ENCODE measurements at regions not wholly inside any gene's neighbourhood (a gene's known extent, or its start where the extent isn't known, plus 50 kb on each side); places are given as distances from the start of the nearest gene placed in this dataset.

DNA sequence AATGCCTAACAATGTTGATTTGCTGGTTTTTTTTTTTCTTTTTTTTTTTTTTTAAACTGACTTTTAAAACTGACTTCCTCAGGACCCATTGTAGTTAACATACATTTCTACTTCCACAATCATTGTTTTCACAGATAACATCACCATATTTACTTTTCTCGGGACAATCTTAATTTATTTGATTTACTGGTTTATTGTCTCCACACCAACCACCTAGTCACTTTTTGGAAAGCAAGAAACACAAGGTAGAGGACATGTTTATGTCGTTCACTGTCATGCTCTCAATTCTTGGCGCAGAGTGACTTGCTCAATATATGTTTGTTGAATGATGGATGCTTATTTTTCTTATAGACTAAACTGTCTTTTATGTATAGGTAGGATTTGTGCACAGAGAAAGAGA, 2280.7 kb downstream of the MAT2B start:
- DNase-seq = no peak

GRCh38 chr5:165795073-165795472, 2289.7 kb downstream of the MAT2B start:
- no peak for DNase-seq

- no peak for DNase-seq
Measured at GRCh38 chr5:165805756-165806155, 2300.3 kb downstream of the MAT2B start.

DNA sequence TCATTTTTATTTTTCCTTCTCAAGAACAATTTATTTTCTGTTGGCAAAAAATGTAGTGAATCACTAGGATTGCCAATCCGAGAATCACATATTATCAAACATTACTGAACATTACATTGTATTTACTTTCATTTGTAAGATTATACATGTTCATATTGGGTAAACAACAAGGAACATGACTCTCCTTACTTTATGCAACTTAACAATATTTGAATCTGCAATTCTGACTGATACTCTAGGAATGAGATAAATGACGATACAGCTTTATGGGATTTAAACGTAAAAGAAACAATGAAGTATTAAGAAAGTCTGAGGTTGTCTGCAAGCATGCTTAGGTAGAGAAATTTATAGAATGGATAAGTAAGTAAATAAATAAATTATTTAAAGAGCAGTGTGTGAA, 2302.9 kb downstream of the MAT2B start:
- DNase-seq = no peak

GRCh38 chr5:165809914-165810313, 2304.5 kb downstream of the MAT2B start:
- DNase-seq = no peak

DNA sequence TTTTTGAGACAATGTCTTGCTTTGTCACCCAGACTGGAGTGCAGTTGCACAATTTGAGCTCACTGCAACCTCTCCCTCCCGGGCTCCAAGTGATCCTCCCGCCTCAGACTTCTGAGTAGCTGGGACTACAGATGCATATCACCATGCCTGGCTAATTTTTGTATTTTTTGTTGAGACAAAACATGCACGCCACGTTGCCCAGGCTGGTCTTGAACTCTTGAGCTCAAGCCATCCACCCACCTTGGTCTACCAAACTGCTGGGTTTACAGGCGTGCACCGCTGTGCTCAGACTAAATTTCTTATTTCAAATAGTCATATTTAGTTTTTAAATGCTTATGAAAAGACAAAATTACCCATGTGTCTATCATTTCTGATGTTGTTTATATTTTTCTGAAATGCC, 2324.1 kb downstream of the MAT2B start:
- DNase-seq = no peak

DNA sequence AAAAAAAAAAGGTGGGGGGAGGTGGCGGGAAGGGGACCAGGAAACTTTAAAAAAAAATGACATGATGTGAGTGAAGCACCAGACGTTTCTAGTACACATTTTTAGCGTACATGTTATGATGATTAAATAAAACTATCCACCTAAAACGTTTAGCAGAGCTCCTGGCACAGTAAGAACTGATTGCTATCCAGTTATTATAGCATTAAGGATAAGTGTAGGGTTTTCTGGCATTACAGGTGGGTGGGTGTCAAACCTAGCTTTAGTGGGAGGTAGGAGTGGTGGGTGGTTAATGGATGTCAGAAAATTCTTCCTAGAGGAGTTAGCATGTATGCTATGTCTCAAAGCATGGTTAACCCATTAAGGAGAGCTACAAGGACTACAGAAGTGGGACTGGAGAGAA, 2329.5 kb downstream of the MAT2B start:
- no peak for DNase-seq

DNA sequence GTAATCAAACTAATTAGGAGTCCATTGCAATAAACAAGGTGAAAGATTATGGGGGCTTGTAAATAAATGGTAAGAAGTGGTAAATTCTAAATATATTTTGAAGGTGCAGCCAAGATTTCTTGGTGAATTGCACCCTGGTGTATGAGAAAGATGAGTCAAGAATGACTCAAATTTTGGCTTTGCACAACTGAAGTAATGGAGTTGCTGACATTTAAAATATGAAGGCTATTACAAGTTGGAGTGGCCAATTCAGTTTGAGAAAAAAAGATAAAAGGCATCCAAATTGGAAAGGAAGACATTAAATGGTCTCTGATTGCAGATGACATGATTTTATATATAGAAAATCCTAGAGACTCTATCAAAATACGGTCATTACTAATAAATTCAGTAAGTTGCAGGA, 2330.6 kb downstream of the MAT2B start:
- no peak for DNase-seq

- no peak for DNase-seq
Measured at GRCh38 chr5:165837286-165837685, 2331.9 kb downstream of the MAT2B start.

- DNase-seq = no peak
Measured at GRCh38 chr5:165844571-165844970, 2339.2 kb downstream of the MAT2B start.

DNA sequence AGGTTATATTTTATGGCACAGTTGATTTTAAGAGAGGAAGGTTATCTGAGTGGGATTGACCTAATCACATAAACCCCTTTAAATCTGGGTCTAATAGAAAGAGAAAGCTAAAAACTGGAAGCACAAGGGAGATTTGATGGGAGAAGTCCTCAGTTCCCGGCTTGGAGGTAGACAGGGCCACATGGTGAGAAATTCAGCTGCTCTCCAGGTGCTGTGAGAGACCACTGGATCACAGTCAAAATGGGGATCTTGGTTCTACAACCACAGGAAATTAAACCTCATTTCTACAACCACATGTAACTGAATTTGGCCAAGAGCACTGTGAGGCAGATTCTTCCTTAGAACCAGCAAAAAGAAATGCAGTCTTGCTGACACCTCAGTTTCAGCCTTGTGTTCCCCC, 2352.7 kb downstream of the MAT2B start:
- no peak for DNase-seq

GRCh38 chr5:165859251-165859650, 2353.8 kb downstream of the MAT2B start:
- no peak for DNase-seq

DNA sequence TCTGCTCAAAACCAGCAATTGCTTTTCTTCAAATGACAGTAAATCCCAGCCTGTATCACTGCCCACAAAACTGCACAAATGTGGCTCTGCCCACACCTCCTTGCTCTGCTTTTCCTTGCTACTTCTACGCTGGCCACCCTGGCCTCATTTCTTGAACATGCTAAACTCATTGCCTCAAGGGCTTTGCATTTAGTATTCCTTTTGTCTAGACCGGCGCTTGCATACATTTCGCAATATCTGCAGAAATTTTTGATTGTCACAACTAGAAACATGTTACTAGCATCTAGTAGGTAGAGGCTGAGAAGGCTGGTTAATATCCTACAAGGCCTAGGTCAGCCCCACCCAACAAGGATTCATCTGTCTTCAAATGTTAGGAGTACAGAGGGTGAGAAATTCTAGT, 2357.8 kb downstream of the MAT2B start:
- no peak for DNase-seq

DNA sequence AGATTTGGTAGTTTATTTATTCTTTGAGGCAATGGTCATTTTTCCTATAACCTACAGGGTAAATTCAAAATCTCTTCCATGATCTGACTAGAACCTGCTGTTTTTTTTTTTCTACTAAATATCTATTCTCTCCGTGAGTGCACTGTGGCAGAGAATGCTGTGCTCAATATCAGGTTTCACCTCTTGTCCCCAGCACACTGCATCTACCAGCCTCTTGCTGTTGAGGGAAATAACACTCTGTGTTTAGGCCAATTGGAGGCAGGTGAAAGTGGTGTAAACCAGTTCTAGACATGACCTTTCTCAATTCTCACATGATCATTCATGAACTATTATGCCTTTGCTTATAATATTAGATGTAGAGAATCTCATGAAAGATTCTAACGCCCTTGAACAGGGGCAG, 2365.9 kb downstream of the MAT2B start:
- no peak for DNase-seq

DNA sequence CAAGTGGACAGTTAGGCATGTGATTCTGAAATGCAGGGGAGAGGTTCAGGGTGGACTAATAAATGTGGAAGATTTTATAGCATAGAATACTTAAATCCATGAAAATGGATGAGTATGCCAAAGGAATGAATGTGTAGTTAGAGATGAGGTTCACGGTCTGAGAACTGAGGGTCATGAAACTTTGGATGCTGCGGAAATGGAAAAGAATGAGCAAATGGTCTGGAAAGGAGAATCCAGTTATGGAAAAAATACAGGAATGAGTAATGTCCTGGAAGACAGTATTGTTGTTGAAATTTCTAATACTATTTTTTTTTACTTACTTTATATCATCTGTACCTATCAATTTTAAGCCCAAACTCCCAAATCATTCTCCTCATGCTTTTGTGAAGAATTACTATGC, 2369.4 kb downstream of the MAT2B start:
- DNase-seq = no peak

DNA sequence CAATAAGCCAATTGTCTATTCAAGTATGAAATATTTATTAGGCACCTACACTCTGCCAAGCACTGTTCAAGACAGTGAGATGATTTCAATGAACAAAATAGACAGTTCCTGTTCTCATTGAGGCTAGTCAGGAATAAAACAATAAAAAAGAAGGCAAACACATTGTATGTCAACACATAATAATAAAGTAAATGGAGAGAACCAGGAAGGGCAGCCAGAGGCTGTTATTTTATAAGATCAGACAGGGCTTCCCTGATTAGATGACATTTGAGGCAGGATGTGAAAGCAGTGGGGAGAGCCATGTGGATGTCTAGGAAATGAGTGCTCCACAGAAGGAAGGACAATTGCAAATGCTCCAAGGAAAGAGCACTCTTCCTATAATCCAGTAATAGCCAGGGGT, 2371.1 kb downstream of the MAT2B start:
- DNase-seq = no peak

GRCh38 chr5:165877475-165877874, 2372.1 kb downstream of the MAT2B start:
- DNase-seq = no peak

DNA sequence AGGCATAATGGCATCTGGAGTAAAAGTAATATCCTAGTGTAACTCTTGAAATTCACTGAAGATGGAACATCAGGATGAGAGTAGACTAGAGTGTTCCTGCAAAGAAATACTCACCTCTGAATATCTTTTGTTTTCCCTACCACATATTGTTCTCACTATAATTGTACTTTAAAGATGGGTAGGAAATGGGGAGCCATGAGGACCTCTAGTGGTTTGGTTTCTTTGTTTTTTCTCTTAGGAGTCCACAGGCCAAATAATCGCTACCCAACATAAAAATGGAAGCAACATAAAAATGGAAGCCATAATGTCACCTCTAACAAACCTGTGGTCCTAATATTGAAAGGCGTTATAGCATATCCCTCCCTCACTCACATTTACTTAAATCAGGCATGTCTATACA, 2375.8 kb downstream of the MAT2B start:
- DNase-seq = no peak

- DNase-seq = no peak
Measured at GRCh38 chr5:165882099-165882498, 2376.7 kb downstream of the MAT2B start.

- DNase-seq = no peak
Measured at GRCh38 chr5:165885623-165886350, 2380.4 kb downstream of the MAT2B start.

GRCh38 chr5:165887147-165887546, 2381.7 kb downstream of the MAT2B start:
- no peak for DNase-seq

- DNase-seq = no peak
Measured at GRCh38 chr5:165892383-165892782, 2387.0 kb downstream of the MAT2B start.

- no peak for DNase-seq
Measured at GRCh38 chr5:165894916-165895315, 2389.5 kb downstream of the MAT2B start.

DNA sequence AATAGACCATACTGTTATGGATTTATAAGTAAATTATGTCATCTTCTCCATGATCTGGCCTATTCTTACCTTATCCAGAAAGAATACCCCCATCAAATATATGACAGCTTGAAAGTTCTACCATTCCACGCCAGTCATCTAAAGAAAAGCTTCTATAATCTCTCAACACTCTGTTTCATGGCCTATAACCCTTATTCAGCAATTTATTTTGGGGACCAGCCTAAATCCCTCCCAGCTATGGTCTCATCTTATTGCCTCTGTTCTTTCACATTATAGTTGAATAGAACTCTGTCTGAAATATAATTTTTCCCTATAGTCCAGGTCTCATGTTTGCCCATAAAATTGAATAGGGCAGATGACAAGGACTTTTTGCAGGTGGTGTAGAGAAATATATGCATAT, 2387.6 kb upstream of the WWC1 start:
- DNase-seq = no peak

DNA sequence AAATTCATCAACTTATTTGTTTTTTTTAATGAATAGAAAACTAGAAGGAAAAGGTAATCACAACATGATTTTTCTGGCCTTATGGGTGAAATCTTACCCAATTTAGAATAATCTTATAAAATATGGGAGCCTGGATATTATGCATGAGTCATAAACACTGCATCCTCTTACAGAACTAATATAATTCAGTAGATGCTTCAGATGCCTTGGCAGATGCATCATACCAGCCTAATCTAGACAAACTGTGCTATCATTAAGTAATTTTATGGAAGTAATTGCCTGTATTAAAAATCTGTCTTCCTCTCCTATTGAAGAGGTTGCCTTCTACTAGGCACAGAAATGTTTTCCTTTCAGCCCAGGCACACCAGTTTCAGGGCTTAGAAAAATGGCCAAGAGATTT, 2384.6 kb upstream of the WWC1 start:
- no peak for DNase-seq

DNA sequence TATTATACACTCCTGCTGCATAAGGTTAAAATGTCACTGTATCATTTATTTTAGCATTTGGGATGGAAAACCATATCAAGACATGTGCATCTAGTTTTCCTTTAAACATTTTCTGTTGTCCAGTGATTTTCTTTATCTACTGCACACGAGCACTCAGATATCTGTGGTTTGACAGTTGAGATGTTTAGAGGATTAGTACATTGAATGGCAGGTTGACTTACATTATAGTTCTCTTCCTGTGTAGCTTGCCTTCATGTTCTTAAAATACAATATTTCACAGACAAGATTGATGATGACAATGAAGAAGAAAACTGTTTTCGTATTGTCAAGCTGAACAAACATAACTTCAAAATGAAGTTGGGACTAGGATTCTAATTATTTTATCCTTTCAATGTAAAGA, 2378.4 kb upstream of the WWC1 start:
- DNase-seq = no peak

All from activated CD4-positive, alpha-beta T cell treated with anti-CD3 and anti-CD28 coated beads for 1 hour (primary cell).